HG03280 (cell line): ENCODE measurements at regions not wholly inside any gene's neighbourhood (a gene's known extent, or its start where the extent isn't known, plus 50 kb on each side); places are given as distances from the start of the nearest gene placed in this dataset.

Source experiments
- ATAC-seq: cut with Tn5 transposase; IDR thresholded peaks from one replicate; pipeline ENCODE4 v1.9.1; 2021; ENCODE audit warnings: mild to moderate bottlenecking, moderate library complexity; ENCODE audit not compliant: unreplicated experiment

- no peak for ATAC-seq
Measured at GRCh38 chr1:234869182-234870019, 259.2 kb downstream of the TOMM20 start.

GRCh38 chr1:234868296-234869147, 258.5 kb upstream of the IRF2BP2 start:
- ATAC-seq = no peak

GRCh38 chr1:234866007-234866866, 256.3 kb upstream of the IRF2BP2 start:
- ATAC-seq = peak; percentile 62

GRCh38 chr1:234865171-234866006, 255.4 kb upstream of the IRF2BP2 start:
- no peak for ATAC-seq

GRCh38 chr1:234864116-234864515, 254.1 kb upstream of the IRF2BP2 start:
- ATAC-seq = no peak

GRCh38 chr1:234863551-234863971, 253.6 kb upstream of the IRF2BP2 start:
- no peak for ATAC-seq

GRCh38 chr1:234862944-234863515, 253.1 kb upstream of the IRF2BP2 start:
- no peak for ATAC-seq

GRCh38 chr1:234862360-234862943, 252.5 kb upstream of the IRF2BP2 start:
- ATAC-seq = no peak

- no peak for ATAC-seq
Measured at GRCh38 chr1:234861761-234862160, 251.8 kb upstream of the IRF2BP2 start.

- no peak for ATAC-seq
Measured at GRCh38 chr1:234861024-234861620, 251.1 kb upstream of the IRF2BP2 start.

GRCh38 chr1:234858722-234859121, 248.7 kb upstream of the IRF2BP2 start:
- ATAC-seq = no peak

GRCh38 chr1:234856845-234857245, 246.9 kb upstream of the IRF2BP2 start:
- ATAC-seq = no peak

- ATAC-seq = no peak
Measured at GRCh38 chr1:234855851-234856250, 245.9 kb upstream of the IRF2BP2 start.

- no peak for ATAC-seq
Measured at GRCh38 chr1:234854645-234855039, 244.7 kb upstream of the IRF2BP2 start.

GRCh38 chr1:234853906-234854644, 244.1 kb upstream of the IRF2BP2 start:
- ATAC-seq = no peak

GRCh38 chr1:234852659-234853058, 242.7 kb upstream of the IRF2BP2 start:
- no peak for ATAC-seq

- ATAC-seq = no peak
Measured at GRCh38 chr1:234851450-234852438, 241.8 kb upstream of the IRF2BP2 start.
